ENCODE measurements at regions not wholly inside any gene's neighbourhood (a gene's known extent, or its start where the extent isn't known, plus 50 kb on each side); places are given as distances from the start of the nearest gene placed in this dataset.
A peak's percentile ranks its signal among the peaks of the same experiment; 100 is the strongest.
"Not testable (repeated sequence)": the region's sequence is repeated elsewhere in the genome, so short reads cannot be mapped to it uniquely, and the experiment has no call there.

DNA sequence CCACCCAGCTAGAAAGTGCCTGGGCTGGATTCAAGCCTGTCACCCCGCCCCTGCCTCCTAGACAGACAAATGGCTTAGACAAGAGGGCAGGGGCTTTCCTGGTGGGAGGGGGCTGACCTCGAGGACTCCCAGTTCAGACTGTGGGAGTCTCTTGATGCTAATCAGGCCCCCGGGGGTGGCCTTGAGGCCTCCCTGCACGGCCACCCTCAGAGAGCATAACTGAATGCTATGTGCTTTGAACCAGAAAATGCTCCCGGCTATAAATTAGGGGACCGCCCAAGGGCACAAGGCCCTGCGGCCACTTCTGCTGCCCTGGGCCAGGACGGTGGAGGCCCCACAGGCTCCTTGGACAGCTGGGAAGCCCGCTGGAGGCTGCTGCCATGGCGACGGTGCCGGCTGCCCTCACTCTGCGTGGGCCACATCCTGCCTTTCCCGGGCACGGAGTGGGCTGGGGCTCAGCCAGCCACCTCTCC, 111.0 kb upstream of the NCOR2 start:
- in situ Hi-C loops (cut with MboI; ENCODE audit: low pct_unique_long_range_greater_than_20kb, low sequenced_read_pairs), result no loop called here
- DNase-seq, result no peak

DNA sequence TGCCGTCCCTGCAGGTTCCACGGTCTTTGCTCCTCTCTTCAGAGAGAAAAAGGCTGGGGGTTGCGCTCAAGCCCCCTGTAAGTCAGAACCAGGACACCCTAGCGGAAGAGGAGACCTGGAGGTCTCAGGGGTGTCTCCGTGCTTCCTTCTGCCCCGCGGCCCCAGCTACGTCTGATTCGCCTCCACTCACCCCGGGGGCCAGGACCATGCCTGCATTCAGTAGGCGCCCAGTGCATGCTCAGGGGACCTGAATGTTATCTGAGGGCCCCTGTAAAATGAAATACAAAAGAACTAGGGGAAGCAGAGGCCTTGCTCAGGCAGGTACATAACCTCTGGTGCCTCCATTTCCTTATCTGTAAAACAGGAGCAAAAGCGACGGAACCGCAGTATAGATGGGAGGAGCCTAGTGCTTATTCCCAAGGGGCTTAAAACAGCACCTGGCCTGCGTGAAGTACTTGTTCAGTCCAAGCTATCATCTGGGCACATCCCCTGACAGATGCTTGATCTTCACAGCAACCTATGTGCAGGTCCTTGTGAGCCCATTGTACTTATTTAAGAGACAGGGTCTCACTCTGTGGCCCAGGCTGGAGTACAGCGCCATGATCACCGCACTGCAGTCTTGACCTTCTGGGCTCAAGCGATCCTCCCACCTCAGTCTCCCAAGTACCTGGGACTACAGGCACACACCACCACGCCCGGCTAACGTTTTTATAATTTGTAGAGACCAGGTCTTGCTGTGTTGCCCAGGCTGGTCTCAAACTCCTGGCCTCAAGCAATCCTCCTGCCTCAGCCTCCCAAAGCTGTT, 110.3 kb upstream of the NCOR2 start:
- no peak for DNase-seq
- in situ Hi-C loops (cut with MboI; ENCODE audit: low pct_unique_long_range_greater_than_20kb, low sequenced_read_pairs), result no loop called here

- DNase-seq, result no peak
- in situ Hi-C loops (cut with MboI; ENCODE audit: low pct_unique_long_range_greater_than_20kb, low sequenced_read_pairs), result no loop called here
Measured at GRCh38 chr12:124676714-124677462, 109.5 kb upstream of the NCOR2 start.

DNA sequence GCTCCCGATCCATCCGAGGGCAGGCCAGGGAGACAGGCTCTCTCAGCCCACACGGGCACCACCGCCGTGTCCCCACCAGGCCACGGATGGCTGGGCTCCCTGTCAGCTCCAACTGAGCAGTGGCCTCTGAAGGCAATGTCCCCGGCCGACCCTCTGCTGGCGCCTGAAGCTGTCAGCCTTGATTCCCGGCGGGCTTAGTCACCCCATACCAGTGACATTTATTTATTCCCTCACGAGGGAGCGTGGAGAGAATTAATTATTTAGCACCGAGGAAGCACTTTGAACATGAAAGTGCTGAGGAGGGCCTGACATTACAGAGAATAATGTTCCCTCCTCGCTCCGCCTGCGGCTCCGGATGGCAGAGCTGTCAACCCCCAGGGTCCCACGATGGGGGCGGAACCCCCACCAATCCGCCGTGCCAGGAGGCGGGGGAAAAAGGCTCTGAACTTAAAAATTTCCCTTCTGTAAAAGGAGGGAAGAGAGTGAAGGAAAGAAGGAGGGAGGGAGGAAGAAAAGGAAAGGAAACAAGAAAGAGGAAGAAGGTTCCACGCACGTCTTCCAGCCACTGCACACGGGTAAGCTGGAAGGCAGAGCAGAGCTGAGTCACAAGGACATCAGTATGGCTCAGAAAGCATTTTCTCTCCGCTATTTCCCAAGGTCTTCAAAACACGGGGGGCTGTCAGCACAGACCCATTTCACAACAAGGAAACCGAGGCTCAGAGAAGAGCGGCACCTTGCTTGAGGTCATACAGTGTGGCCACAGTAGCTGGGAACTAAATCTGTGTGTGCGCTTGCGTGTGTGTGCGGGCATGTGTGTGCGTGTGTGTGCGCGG, 108.7 kb upstream of the NCOR2 start:
- peak; percentile 59 for DNase-seq
- in situ Hi-C loops (cut with MboI; ENCODE audit: low pct_unique_long_range_greater_than_20kb, low sequenced_read_pairs), result no loop called here

GRCh38 chr12:124674937-124675336, 107.5 kb upstream of the NCOR2 start:
- DNase-seq, result no peak
- in situ Hi-C loops (cut with MboI; ENCODE audit: low pct_unique_long_range_greater_than_20kb, low sequenced_read_pairs), result no loop called here

GRCh38 chr12:124673801-124674617, 106.6 kb upstream of the NCOR2 start:
- in situ Hi-C loops (cut with MboI; ENCODE audit: low pct_unique_long_range_greater_than_20kb, low sequenced_read_pairs), result no loop called here
- no peak for DNase-seq

GRCh38 chr12:124669271-124669721, 101.9 kb upstream of the NCOR2 start:
- DNase-seq, result peak; percentile 39
- in situ Hi-C loops (cut with MboI; ENCODE audit: low pct_unique_long_range_greater_than_20kb, low sequenced_read_pairs), result not testable (repeated sequence)

DNA sequence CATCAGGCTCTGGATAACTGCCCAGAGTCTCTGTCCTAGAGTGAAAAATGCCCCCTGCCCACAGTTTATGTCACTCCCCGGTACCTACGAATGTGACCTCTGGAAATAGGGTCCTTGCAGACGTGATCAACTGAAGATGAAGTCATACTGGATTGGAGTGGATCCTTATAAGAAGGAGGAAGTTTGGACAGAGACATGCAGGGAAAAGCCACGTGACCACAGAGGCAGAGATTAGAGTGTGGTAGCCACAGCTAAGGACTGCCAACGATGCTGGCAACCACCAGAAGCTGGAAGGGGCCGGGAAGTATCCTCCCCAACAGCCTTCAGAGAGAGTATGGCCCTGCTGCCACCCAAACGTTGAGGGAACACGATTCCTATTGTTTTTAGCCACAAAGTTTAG, 101.2 kb upstream of the NCOR2 start:
- in situ Hi-C loops (cut with MboI; ENCODE audit: low pct_unique_long_range_greater_than_20kb, low sequenced_read_pairs), result no loop called here
- DNase-seq, result peak; percentile 45

DNA sequence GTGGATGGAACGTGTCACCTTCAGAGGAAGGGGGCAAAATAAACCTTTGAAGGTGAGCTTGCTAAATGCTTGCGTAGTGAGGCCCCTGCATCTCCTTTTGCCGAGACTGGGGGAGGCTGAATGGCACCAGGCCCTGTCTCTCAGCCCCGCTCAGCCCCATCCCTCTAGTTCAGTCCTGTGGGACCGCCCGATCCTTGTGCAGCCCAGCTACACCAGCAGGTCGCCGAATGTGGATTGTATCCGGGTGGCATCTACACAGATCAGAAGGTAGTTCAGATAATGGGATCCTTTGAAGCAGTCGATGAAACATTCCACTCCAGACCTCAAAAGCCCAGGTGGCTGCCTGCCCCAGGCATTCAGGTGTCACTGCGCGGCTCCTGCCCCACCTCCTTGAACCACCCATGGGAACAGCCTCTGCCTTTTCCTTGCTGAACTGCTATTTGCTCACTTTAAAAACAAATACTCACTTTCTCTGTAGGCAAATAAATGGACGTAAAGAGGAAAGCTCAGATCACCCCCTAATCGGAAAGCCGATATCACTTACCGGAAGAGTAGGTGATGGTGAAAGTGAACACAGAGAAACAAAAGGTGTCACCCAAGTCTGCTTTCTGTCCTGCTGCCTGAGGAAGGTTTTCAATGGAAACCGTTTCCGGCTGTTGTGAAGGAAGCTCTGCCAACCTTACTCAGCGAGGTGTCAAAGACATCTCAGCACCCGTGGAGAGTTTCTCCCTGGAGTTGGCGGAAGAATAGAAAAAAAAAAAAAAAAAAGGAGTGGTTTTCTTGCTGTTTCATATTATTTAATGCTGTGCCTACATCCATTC, 100.3 kb upstream of the NCOR2 start:
- no peak for DNase-seq
- in situ Hi-C loops (cut with MboI; ENCODE audit: low pct_unique_long_range_greater_than_20kb, low sequenced_read_pairs), result no loop called here

DNA sequence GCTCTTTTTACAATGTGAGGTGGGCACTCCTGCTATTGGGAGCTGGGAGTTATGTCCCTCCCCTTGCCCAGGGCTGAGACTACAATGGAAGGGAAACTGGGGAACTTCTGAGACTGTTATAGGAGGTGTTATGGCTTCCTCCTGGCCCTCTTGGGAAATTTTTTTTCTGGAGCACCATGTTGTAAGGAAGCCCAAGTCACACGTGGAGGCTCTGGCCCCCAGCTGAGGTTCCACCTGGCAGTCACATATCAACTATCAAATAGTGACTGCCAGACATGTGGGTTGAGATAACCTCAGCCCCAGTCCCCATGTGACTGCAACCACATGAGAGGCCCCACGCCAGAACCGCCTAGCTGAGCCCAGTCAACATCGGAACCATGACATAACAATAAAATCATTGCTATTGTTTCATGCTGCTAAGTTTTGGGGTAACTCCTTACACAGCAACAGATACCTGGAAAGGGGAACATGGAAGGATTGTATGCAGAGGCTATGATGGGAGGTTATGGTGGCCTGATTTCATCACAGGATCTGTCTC, 99.4 kb upstream of the NCOR2 start:
- in situ Hi-C loops (cut with MboI; ENCODE audit: low pct_unique_long_range_greater_than_20kb, low sequenced_read_pairs), result no loop called here
- DNase-seq, result no peak

DNA sequence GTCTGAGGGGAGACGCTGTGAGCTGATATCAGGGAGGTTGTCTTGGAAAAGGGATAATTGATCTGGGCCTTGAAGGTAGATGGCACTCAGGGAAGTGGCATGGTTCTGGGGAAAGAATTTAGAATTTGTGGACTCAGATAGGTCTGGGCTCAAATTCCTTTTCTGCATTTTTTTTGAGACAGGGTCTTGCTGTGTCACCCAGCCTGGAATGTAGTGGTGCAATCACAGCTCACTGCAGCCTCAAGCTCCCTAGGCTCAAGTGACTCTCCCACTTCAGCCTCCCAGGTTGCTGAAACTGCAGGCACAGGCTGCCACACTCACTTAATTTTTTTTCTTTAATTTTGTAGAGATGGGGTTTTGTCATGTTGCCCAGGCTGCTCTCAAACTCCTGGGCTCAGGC, 98.1 kb upstream of the NCOR2 start:
- DNase-seq, result no peak
- in situ Hi-C loops (cut with MboI; ENCODE audit: low pct_unique_long_range_greater_than_20kb, low sequenced_read_pairs), result no loop called here

GRCh38 chr12:124664395-124665111, 97.1 kb upstream of the NCOR2 start:
- in situ Hi-C loops (cut with MboI; ENCODE audit: low pct_unique_long_range_greater_than_20kb, low sequenced_read_pairs), result no loop called here

DNA sequence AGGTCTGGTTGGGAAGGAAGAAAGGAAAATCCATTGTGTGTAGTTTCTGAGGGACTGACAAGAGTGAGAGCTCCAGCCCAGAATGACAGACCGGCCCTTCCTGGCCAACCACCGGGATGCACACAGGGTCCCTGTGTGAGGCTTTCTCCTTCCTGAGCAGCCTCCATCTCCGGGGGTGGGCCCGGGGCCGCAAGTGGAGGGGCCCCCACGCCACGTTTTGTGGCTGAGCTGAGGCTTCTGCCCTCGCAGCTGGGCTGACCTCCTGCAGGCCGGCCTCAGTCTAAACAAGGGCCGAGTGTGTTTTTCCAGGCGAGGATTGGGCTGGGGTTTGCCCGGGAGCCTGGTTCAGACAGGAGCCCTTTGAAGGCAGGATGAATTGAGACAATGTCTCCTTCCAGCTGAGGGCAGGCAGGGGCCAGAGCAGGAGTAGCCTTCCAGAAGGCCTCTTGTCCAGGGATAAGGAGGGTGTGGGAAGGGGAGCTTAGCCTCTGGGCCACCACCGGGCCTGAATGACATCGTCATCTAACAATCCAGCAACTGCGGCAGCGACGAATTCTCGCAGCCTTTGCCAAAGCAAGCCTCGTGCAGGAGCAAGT, 96.5 kb upstream of the NCOR2 start:
- in situ Hi-C loops (cut with MboI; ENCODE audit: low pct_unique_long_range_greater_than_20kb, low sequenced_read_pairs), result no loop called here
- no peak for DNase-seq

More at GRCh38 chr12:124664395-124665111, 97.1 kb upstream of the NCOR2 start:
- no peak for DNase-seq

- DNase-seq, result no peak
- in situ Hi-C loops (cut with MboI; ENCODE audit: low pct_unique_long_range_greater_than_20kb, low sequenced_read_pairs), result no loop called here
Measured at GRCh38 chr12:124663206-124663605, 95.8 kb upstream of the NCOR2 start.

DNA sequence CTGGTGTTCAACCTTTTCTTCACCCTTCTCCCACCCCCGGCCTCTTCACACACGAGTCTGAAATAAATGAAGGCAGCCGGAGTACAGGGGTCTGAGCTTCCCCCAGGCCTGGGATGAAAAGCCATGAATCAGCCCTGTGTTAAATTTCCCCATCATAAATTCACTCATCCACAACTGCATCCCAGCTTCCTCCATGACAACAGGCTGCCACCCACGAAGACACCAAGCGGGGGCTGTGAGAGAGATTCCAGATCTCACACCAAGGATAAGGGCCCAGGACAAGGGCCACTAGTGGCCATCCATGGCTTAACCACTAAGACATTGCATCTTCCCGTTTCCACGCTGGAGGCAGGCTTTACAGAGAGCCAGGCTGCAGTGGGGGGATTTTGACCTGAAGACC, 93.9 kb upstream of the NCOR2 start:
- in situ Hi-C loops (cut with MboI; ENCODE audit: low pct_unique_long_range_greater_than_20kb, low sequenced_read_pairs), result no loop called here
- DNase-seq, result no peak

DNA sequence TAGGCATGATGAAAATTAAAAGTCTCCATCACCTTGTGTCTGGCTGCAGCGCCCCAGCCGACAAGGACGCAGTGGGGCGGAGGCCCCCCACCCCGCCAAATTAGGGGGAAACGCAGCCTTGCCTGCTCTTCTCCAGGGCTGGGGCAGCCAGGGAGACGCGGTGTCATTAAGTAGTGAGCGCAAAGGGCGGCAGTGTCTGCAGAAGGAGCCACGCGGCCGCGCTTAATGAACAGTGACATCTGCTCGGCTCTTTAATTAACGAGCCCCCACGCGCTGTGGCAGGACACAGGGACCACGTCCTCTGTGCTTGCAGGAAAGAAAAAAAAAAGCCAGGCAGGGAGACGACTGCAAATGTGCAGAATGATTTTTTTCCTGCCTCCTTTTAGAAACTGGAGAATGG, 93.4 kb upstream of the NCOR2 start:
- in situ Hi-C loops (cut with MboI; ENCODE audit: low pct_unique_long_range_greater_than_20kb, low sequenced_read_pairs), result no loop called here
- no peak for DNase-seq
